Posterior vena cava (tissue), 2 donors: ENCODE measurements at regions not wholly inside any gene's neighbourhood (a gene's known extent, or its start where the extent isn't known, plus 50 kb on each side); places are given as distances from the start of the nearest gene placed in this dataset.
"Not testable (repeated sequence)": the region's sequence is repeated elsewhere in the genome, so short reads cannot be mapped to it uniquely, and the experiment has no call there.

ENCODE experiments used
- DNase-seq: peaks from one replicate; pipeline ENCODE4 v3.0.0-alpha.2; 2020; ENCODE audit warnings: low spot score
- intact Hi-C, 2 donors: fragments of 100-400 bp; cut with DNase I; formaldehyde crosslinking; loops; one replicate each; pipeline versions ENCODE4 v1.14.1 to v1.14.2; 2022 to 2023
- donor health status: DM: yes; HTN: yes; CAD: no.
- donor health status: DM: yes; HTN: yes; CAD: no.

DNA sequence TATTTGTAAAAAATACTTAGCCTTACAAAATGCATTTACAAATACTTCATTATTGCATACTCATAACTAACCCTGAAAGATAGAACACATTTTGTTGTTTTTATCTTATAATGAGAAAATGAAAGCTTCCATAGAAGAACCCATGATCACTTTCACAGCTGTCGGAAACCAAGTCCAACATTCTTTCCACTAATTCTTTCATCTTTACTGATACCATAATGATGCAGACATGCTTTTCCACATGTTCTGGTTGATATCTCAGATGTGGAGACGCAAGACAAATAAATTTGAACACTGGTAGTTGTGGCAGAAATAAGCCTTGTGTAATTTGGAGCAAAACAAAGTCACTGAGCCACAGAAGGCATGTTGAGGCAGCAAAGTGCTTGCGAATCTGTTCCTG is 136.0 kb downstream of the FBXO4 start:
- DNase-seq = no peak
- intact Hi-C loops = no loop called here

DNA sequence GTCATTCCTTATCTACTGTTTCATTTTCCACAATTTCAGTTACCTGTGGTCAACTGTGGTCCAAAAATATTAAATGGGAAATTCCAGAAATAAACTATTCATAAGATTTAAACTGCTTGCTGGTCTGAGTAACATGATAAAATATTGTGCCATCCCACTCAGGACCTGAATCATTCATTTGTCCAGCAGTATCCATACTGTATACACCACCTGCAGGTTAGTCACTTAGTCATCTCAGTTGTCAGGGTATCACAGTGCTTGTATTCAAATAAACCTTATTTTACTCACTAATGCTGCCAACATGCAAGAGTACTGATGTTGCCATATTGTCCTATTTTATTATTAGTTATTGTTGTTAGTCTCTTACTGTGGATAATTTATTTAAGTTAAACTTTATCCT is 139.7 kb downstream of the FBXO4 start:
- intact Hi-C loops = no loop called here
- no peak for DNase-seq

DNA sequence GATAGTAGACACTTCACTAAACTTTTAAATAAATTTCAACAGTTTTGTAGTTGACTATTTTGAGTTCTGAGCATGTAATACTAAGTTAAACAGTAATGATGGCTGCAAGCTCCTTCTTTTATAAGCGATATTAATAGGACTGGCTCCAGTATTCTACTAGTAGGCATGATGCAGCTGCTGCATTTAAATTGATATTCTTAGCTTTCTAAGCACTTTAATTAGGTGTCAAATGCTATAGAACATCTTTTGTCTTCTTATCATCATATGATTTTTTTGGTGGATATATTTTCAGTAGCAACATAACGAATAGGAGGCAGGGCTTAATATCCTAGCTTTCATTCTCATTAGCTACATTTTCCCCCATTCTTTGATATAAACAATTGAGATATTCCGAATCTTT is 141.1 kb downstream of the FBXO4 start:
- intact Hi-C loops = no loop called here
- DNase-seq = no peak

DNA sequence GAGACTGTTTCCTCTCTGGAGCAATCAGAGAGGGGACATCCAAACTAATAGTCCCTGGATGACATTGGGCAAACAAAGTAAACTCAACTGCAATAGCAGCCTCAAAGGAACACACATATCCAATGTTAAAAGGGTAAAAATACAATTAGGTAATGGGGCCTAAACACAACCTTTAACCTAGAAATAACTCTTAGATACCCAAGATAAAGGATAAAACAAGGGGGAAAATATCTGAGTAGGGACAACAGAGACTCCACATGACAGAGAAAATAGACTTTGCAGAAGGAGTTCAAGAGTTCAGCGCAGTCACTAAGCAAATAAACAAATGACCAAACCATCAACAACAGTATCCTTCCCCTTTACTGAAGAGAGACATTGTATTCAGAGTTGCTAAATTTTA is 149.3 kb downstream of the FBXO4 start:
- intact Hi-C loops = no loop called here
- no peak for DNase-seq

DNA sequence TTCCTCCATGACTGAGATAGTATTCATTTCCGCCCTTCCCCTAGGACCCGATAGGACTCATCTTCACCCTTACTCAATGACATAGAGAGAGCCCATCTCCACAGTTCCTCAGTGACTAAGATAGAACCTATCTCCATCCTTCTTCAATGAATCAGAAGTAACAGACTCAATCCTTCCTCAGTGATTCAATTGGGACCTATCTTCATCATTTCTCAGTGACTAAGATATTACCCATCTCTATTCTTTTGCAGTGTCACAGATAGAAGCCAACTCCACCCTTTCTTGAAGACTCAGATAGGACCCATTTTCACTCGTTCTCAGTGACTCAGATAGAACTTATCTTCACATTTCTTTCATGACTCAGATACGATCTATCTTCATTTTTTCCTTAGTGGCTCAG is 164.6 kb downstream of the FBXO4 start:
- DNase-seq = no peak
- intact Hi-C loops = loop anchor here in 1 of 2 donors (10.0 kb wide), 1 partner anchor 495 kb away; no protein-coding TSS in a partner anchor

DNA sequence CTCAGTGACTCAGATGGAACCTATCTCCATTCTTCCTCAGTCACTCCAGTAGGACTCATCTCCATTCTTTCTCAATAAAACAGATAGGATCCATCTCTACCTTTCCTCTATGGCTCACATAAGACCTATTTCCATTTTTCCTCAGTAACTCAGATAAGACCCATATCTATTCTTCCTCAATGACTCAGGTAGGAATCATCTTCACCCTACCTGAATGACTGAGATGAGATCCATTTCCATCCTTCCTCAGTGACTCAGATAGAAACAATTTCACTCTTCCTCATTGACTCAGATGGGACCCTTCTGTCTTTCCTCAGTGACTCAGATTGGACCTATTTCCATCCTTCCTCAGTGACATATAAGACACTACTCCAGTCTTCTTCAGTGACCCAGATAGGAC is 165.1 kb downstream of the FBXO4 start:
- intact Hi-C loops = loop anchor here in 1 of 2 donors (10.0 kb wide), 1 partner anchor 495 kb away; no protein-coding TSS in a partner anchor
- DNase-seq = no peak

DNA sequence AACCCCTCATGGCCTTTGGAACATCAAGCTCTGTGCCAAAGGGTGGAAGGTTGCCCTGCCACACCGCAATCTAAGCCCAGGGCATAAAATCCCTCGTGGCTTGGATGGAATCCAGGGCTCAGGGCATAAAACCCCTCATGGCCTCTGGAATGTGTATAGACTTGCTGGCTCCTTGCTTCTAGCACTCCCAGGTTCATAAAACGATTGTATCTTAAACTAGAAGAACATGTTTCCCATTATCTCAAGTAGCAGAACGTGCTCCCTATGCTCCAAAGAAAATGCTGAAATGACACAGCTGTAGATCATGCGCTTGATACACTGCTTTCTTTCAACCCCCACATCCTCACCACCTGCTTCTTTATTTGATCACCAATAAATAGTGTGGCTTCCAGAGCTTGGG is 174.8 kb downstream of the FBXO4 start:
- not testable (repeated sequence) for DNase-seq
- intact Hi-C loops = loop anchor here in 1 of 2 donors (10.0 kb wide), 1 partner anchor 505 kb away; no protein-coding TSS in a partner anchor

DNA sequence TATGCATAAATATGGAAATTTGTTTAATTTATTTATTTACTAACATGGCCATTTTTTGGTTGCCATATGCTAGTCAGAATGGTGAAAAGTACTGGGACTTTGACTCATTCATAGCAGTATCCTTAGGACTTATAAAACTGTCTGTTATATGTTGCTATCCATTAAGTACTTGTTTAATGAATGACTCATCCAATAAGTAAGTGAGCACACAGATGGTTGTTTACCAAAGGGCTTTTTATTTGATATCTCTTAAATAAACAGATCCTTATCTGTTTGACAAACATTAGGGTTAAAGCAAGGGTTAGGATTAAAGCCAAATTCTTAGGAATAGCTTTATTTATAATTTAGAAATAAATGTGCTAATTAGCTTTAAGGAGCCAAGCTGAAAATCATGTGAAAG is 183.4 kb downstream of the FBXO4 start:
- intact Hi-C loops = no loop called here
- DNase-seq = no peak

DNA sequence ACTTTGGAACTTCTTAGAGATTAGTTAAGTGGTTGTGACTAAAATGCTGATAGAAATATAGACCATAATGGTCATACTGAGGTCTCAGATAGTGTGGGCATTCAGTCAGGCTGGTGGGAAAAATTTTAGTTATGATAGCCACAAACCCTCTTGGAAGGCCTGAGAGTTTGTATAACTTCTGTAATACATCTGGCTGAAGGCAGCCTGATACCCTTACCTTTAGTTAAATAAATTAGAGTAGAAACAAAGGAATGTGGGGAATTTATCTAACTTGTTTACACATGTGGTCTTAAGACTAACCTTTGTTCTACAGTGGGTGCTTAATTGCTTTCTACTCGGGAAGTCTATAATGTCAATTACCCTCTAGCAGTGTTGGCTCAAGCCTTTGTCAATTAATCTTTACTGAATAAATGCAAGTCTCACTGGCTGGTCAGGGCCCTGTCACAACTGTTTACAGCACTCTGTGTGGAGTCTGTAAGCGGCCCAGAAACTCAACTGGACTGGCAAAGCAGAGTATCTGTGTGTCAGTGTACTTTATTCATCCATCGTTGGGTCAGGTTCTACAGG is 184.0 kb downstream of the FBXO4 start:
- intact Hi-C loops = no loop called here
- no peak for DNase-seq

DNA sequence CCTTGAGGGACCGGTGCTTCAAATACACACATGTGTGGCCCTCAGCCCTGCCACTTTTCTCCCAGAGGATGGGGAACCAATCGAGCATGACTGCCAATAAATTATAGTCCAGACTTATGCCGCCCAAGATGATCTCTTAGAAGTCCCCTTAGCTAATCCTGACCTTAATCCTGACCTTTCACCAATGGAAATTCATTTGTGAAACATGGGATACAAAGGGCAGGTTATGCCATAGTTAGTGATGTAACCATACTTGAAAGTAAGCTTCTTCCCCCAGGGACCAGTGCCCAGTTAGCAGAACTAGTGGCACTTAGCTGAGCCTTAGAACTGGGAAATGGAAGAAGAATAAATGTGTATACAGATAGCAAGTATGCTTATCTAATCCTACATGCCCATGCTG is 190.6 kb downstream of the FBXO4 start:
- DNase-seq, intact Hi-C loops: not testable (repeated sequence)

DNA sequence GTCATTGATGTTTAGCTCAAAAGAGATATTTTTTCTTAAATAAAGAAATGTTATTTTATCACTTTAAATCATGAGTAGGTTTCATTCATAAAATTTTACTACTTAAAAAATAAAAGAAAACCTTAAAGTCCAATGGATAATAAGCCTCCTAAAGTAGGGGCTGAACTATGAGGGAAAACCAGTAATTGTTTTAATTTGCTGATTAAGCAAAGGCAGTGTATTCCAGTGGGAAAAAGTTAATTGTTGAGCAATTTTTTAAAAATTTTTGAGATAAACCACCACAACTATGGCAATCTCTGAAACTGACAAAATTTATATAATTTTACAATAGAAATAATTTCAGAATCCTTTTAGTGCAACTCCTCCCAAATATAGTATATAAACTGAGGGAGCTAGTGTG is 195.0 kb downstream of the FBXO4 start:
- intact Hi-C loops = no loop called here
- no peak for DNase-seq

DNA sequence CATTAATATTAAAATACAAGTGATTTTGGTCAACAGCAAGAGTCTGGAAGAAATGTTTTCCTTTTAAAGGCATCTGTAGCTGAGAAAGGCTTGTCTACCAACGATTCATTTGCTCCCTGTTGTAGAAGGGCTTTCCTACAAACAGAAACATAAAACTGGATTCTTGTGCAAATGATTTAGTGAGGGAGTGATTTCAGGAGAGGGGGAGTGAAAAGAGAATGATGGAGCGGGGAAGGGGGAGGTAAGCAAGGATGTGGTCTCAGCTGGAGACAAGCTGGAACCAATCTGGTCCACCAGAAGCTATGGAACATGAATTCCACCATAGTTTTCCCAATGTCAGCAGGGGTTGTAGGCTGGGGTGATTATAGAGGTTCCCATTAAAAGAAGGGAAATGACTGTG is 196.3 kb downstream of the FBXO4 start:
- no peak for DNase-seq
- intact Hi-C loops = no loop called here

DNA sequence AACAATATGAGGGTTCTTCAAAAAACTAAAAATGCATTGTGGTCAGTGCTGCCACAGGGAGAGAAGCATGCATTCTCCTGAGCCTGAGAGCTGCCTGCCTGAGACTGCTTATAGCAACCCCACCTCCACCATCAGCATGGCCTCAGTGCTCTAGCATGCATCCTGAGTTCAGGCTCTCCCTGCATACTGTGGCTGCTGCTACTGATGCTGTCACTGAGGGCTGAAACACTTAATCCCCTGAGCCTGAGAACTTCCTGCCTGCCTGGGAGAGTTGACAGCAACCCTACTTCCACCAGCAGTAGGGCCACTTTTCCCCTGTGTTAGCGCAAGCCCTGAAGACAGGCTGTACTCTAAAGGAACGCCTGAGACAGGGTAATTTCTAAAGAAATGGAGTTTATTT is 206.0 kb downstream of the FBXO4 start:
- intact Hi-C loops = no loop called here
- DNase-seq = no peak

DNA sequence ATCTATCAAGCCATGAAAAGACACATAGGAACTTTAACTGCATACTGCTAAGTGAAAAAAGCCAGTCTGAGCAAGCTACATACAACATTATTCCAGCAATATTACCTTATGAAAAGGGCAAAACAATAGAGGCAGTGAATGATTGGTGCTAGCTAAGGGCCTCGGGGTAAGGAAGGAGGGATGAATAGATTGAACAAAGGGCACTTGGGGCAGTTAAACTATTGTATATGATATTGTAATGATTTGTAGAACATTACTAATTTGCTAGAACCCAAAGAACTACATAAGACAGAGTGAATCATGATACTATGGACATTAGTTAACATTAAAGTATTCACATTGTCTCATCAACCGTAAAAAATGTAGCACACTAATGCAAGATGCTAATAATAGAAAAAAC is 218.3 kb downstream of the FBXO4 start:
- intact Hi-C loops = no loop called here
- no peak for DNase-seq

DNA sequence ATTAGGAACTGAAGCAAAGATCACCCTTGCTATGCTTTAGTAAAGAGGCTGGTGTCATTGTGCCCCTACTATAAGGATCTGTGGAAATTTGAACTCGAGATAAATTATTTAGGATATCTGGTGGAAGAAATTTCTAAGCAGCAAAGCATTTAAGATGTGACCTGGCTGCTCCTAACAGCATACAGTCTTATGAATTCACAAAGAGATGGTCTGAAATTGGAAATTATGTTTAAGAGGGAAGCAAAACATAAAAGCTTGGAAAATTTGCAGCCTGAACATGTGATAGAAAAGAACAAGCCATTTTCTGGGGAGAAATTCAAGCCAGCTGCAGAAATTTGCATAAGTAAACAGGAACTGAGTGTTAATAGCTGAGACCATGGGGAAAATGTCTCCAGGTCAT is 223.7 kb downstream of the FBXO4 start:
- DNase-seq = no peak
- intact Hi-C loops = no loop called here

DNA sequence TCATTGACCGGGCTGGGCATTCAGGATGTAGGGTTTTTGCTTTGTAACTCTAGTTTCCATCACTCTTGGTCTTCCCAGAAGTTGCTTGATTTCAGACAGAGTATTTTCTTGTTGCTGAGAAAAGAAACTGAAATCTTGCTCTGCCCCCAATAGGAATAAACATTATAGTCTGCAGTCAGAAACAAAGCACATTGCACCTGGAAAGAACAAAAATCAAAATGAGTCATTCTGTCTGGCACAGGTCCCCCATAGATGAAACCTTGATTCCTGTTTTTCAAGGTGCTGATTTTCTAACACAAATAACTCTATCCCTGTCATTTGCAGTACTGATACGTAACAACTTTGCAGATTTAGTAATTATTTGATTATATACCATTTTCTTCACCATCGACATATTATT is 232.1 kb downstream of the FBXO4 start:
- intact Hi-C loops = no loop called here
- no peak for DNase-seq

DNA sequence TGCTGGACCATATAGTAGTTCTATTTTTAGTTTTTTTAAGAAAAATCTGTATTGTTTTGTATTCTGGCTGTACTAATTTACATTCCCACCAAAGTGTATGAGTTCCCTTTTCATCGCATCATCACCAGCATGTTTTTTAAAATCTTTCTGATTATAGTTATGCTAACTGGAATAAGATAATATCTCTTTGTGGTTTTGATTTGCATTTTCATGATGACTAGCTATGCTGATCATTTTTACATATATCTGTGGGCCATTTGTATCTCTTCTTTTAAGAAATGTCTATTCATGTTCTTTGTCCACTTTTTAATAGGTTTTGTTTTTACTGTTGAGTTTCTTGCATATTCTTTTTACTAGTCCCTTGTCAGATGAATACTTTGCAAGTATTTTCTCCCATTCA is 238.0 kb downstream of the FBXO4 start:
- intact Hi-C loops = no loop called here
- no peak for DNase-seq

DNA sequence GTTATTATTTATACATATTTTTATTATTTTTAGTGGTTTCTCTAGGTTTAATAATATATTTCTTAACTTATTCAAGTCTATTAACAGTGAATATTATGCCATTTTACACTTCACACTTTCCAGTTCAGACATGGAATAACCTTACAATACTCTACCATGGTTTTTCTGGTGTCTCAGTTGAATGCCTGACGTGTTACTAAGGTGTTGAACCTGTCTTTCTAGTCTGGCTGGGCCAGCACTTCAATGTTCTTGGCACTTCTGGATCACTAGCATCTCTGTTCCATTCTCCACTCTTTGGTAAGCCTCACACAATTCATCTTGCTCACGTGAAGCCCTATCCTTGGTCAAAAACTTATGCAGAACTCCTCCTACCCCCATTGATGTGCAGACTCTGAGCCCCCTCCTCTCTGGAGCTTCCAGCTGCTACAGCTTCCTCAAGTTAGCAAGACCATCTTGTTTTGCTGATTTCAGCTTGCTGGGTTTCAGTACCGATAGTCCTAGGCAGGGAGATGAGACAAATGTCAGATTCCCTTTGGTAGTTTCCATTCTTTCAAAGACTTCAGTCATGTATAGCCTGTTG is 243.1 kb downstream of the FBXO4 start:
- DNase-seq = no peak
- intact Hi-C loops = no loop called here

DNA sequence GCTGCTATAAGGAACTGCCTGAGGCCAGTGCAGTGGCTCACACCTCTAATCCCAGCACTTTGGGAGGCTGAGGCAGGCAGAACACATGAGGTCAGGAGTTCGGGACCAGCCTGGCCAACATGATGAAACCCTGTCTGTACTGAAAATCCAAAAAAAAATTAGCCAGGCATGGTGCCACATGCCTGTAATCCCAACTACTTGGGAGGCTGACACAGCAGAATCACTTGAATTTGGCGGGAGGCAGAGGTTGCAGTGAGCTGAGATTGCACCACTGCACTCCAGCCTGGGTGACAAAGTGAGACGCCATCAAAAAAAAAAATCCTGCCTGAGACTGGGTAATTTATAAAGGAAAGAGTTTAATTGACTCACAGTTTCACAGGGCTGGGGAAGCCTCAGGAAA is 247.1 kb upstream of the GHR start:
- DNase-seq, intact Hi-C loops: not testable (repeated sequence)

DNA sequence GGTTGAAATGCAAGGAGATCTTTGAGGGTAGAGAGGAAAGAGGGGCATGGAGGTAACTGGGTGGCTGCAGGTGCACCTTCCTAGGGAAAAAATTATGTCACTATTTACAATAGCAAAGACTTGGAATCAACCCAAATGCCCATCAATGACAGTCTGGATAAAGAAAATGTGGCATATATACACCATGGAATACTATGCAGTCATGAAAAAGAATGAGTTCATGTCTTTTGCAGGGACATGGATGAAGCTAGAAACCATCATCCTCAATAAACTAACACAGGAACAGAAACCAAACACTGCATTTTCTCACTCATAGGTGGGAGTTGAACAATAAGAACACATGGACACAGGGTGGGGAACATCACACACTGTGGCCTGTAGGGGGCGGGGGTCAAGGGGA is 243.4 kb upstream of the GHR start:
- intact Hi-C loops, DNase-seq: not testable (repeated sequence)

DNA sequence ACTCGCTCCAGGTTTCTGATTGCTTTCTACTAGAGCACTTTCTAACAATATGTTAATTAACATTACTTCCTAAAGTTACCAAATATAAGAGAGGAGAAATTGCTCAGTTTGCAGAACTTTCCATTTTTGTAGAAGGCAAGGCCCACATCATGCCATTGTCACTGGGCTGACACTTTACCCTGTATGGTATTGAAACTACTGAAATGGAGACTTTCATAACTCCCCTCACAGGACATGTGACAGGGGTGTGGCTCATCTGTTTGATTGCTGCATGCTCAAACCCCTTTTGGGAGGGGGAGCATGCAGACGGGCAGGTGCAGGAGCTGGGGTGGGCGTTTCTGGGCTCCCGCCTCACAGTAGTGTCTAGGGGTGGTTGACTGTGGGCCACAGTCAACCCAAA is 206.3 kb upstream of the GHR start:
- DNase-seq = no peak
- intact Hi-C loops = no loop called here

DNA sequence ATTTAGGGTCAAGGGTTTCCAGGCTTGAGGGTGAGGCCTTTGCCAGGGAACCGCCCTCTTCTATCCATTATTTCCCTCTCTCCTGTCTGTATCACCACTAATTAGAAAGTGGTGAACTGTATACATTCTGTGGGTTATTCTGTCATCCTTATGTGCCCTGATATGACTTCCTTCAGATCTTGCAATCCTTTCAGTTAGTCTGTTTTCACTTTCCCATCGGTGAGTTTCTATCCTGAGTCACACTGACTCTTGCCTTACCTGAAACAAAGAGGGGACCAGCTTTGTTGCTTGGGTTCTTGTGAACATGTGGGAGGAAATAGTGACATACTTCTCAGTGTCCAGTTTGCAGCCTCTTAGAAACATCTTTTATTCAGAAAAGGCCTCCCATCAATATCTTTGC is 205.4 kb upstream of the GHR start:
- intact Hi-C loops = no loop called here
- DNase-seq = no peak
